ENCODE measurements at regions not wholly inside any gene's neighbourhood (a gene's known extent, or its start where the extent isn't known, plus 50 kb on each side); places are given as distances from the start of the nearest gene placed in this dataset.
"Not testable (repeated sequence)": the region's sequence is repeated elsewhere in the genome, so short reads cannot be mapped to it uniquely, and the experiment has no call there.

DNA sequence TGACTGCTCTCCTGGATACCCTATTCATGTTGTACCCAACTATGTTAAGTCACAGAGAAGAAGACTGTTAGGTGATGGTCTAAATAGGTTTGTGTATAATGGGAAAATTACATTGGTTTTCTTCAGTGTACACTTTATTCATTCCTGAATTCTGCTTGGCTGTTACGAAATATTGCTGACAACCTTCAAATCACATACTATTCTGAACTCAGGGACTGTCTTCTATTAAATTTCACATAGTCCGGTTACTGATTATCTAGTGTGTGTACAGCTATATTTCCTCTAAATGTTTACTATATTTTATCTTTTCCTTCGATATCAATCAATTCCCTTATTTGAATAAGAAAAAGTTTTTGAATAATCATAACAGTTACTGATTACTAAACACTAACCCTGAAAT is 1090.3 kb upstream of the CITED2 start:
- DNase-seq (ENCODE audit: low read depth in 2 of 2), result no peak

DNA sequence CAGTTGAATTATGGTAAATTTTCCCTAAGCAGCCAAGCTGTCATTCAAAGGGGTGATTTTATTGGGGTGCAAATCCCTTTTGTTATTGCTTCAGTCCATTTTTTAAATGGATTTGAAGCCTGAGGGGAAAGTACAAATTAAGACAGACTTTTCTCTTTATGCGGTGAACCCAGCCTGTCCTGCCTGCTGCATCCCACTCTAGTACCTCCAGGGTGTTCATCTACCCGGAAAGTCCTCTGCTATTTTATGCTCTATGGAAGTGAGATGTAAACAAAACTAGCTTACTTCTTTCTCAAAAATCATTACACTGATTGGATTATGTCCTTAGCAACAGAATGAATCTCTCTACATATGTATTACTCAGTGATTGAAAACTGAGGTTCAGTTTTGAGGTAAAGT is 1088.9 kb upstream of the CITED2 start:
- DNase-seq (ENCODE audit: low read depth in 2 of 2), result no peak

DNA sequence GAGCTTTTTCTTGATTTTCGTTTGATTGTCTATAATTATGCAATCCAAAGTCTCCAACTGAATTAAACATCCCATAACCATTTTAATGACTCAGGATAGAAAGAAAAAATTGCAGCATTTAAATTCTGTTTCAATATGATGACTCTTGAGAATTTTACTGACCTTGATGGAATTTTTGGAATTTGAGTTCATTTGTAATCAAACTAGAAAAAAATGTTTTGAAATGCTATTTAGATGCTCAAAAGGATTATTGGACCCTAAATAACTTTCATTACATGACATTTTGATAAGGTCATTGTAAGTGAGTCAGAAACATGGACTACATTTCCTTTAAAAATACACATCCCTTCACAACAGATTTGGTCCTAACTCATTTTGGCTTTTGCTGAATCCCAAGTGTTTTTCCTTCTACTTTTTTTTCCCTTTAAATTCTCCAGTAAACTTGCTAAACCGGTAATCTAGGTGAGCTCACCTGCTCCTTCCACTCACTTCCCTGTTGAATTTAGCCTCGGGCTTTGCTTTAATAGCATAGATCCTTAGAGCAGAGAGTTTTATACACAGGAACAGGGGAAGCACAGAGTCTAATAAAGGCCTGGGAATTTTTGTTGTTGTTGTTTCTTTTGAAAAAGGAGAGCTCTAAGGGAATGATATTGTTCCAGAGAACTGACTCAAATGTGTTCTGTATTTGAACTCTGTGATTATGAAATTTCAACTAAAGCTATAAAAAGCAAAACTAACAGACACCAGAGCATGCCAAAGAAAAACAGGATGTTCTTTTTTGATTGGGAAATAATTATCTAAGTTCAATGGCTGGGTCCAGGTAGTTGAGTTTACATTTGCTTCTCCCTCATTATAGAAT is 1088.2 kb upstream of the CITED2 start:
- no peak for DNase-seq (ENCODE audit: low read depth in 2 of 2)

DNA sequence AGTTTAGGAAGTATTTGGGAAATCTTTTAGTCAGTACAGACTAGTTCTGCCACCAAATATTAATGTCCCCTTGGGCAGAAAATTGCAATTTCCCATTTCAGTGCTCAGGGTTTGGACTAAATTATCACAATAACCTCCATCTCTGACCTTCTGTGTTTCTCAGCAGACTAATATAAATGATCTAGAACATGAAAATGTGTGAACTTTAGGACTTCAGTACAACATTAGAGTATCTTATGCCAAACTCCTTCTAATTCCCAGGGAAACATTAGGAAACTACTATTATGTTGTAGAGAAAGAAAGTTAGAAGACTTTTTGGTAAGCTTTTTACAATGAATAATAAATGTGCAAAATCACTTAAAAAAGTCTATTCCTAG is 1087.6 kb upstream of the CITED2 start:
- no peak for DNase-seq (ENCODE audit: low read depth in 2 of 2)

DNA sequence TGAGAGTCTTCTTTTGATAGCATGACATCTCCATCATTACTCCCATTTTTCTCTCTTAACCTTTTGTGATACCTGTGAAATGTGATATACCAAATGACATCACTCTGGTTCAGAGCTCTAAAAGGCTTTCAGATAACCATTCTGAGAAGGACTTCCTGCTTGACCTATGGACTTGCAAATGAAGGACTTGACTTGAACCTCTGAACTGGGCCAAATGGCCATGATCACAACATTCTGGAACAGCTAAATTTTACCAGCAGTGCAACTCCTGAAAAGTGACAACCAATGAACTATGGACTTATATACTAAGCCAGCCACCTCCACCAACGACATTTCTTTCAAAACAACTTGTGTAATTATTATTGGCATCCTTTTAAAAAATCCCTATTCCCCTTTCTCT is 1085.8 kb upstream of the CITED2 start:
- no peak for DNase-seq (ENCODE audit: low read depth in 2 of 2)

DNA sequence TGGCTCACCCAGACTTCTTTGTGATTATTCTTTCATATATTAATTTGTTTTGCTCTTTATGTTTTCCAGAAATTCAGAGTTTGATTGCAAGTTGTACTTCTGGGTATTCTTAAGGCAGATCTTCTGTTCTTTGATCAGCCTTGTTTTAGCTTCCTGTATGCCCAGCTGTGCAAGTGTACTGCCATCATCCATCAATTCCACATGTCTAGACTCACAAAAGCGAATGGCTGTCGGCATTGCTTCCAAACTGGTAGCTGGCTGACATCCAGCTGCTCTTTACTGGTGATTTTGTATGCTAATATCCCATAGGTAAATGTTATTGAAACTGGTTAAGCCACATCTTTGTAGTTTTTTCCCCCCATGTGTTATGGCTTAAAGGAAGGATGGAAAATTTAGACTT is 1084.8 kb upstream of the CITED2 start:
- DNase-seq (ENCODE audit: low read depth in 2 of 2), result no peak

DNA sequence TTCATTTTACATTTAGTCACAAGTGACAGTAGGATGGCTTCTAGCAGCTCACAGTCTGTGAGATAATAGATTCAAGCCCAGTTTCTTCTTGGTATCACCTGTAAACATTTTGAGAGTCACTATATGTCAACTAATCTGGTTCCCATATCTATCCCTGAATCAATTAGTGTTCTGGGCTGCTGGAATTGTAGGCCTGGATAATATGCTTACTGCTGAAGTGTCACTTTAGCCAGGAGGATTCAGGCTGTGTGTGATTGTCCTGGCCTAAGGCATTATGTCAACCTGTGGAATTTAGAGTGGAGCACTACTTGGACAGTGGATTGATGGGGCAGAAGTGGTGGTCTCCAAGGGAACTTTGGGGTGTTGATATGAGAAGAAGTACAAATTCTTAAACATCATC is 1071.8 kb upstream of the CITED2 start:
- no peak for DNase-seq (ENCODE audit: low read depth in 2 of 2)

DNA sequence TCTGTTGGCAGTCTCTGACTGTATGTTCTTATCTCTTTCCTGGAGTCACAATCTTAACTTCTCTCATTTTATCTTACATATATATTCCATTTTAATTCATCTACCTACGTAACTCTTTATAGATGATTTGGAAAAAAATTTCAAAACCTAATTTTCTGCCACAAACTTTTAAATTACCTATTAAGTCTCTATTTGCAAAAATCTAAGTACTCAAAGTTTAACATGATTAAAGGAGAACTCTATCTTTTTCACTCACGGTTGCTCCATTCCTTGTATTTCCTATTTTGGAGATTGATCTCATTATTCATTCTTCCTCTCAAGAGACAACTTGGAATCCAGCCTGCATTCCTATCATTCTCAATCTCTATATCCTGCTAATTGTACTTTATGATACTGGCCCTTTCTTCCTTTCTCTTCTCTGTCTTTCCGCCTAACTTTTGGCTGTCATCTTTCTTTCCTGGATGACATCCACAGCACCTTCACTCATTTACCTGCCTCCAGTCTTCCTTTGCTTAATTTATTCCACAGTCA is 1071.1 kb upstream of the CITED2 start:
- no peak for DNase-seq (ENCODE audit: low read depth in 2 of 2)

DNA sequence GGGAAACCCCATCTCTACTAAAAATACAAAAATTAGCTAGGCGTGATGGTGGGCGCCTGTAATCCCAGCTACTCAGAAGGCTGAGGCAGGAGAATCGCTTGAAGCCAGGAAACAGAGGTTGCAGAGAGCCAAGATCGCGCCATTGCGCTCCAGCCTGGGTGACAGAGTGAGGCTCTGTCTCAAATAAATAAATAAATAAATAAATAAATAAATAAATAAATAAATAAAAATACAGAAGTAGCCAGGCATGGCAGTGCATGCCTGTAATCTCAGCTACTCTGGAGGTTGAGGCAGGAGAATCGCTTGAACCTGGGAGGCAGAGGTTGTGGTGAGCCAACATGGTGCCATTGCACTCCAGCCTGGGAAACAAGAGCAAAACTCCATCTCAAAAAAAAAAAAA is 1068.7 kb upstream of the CITED2 start:
- not testable (repeated sequence) for DNase-seq (ENCODE audit: low read depth in 2 of 2)

DNA sequence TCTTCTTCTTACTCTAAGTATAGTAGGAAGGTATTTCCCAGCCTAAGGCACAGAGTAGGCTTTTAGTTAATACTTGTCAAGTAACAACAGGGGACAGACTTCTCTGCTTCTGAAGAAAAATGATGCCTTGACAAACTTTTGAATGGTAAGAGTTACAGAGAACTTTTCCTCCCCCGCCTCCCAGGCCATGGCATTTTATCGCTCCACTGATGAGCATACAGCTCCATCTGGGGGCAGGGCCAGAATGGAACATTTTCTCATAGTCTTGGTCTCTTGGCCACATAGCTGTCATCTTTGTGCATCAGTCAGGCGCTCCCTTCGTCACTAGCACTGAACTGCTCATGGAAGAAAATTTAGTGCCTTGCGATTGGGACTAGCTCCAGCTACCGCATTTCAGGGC is 1066.8 kb upstream of the CITED2 start:
- no peak for DNase-seq (ENCODE audit: low read depth in 2 of 2)

DNA sequence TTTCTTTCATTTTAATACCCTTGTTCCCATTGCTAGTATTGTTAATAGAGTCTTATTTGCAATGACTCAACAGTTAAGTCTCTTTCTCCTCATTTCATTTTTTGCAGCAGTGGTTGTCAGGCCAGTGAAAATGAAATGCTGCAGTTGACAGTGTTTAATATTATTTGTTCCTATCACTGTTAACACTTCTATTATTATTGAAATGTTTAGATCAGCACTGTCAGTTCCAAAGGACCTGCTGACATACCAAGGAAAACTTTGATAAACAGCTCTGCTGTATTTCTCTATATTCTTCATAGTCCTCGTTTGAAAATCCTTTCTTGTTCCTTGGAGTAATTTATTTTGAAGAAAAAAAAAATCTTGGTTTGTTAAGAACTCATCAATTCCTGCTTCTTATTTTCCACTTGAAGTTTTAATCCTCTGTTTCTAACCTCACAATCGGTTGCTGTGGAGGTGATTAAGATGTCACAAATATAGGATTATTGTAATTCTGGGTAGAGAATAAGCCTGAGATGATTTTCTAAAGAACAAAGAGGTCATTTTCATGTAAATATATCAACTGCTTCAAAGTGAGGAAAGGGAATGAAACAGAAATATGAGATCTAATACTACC is 1065.9 kb upstream of the CITED2 start:
- DNase-seq (ENCODE audit: low read depth in 2 of 2), result no peak

DNA sequence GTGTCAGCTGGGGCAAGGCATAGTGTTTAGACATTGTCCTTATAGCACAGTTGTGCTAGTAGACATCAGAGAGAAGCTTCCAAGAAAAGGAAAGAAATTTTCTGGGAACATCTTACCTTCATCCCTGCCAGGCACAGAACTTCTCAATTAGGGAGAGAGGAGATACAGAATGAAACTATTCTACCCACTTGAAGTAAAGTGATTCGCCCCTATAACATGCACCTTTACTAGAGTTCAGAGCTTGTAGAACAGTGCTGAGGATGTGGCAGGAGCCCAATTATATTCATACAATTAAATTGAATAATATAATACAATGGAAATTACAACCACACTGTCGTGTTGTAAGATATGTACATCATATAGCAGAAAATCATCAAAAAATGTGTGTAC is 1063.9 kb upstream of the CITED2 start:
- DNase-seq (ENCODE audit: low read depth in 2 of 2), result no peak

DNA sequence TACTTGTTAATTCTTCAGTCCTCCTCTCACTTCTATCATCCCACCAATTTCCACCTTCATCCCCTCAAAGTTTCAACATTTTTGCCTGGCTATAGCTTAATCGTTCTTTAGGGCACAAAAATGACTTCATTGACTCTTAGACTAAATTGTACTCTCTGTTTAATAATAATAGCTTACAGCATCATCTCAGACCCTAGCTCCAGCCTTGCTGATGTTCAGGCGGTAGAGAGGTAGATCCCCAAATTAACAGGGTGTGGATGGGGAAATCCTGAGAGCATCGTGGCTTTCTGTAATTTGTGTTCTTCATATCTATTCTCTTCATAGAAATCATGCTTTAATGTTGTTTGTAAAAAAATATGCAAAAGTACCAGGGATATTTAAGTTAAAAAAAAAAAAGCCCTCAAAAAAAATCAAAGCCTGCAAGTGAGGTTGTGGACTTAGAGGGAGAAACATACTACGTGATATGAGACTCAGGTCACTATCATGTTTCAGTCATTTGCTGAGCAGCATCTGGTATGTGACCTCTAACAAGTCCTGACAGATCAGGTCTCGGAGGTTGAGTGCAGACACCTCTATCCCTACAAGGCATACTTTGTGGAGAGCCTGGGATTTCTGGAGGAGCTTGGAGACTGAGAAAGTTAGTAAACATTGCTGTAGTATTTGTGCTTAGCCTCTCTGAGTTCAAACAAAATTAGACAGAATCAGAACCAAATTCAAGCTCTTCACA is 1063.3 kb upstream of the CITED2 start:
- no peak for DNase-seq (ENCODE audit: low read depth in 2 of 2)

DNA sequence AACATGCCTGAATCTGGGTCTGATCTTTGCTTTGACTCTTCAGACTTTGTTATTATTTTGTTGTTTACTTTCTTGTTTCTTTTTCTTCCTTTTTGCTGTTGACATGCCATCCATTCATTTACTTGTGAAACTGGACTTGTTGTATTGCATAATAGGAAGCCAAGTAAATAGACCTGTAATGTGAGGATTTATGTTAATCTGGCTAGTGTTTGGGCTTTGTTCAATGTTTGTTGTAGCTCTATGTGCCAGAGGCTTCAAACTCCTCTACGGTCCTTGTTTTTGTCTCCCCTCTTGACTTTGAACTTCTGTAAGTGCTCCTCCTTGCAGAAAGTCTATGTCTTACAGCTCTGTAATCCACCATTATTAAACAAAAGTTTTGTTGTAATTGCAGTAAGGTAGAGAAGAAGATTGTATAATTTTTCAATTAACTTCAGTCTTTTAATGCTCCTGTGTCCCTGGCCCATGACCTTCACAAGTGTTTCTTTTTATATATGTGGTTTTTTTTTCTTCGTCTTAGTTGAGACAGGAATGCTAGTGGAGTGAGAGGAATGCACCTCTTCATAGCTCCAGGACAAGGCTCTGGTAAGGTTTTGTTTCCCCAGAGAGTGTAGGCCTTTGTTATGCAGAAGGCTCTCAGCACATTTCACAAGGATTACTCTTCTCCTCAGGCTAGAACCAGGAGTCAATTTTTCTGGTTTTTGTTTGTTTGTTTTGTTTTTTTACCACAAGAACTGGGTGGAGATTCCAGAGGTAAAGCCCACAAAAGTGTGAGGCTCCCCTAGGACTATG is 1061.8 kb upstream of the CITED2 start:
- DNase-seq (ENCODE audit: low read depth in 2 of 2), result no peak

DNA sequence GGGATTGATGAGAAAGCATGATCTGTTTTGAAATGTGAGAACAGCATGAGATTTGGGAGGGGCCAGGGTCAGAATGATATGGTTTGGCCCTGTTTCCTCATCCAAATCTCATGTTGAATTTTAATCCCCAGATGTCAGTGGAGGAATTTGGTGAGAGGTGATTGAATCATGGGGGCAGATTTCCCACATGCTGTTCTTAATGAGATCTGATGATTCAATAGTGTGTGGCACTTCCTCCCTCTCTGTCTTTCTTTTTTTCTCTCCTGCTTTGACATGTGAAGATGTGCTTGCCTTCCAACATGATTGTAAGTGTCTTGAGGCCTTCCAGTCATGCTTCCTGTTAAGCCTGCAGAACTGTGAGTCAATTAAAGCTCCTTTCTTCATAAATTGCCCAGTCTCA is 1060.3 kb upstream of the CITED2 start:
- DNase-seq (ENCODE audit: low read depth in 2 of 2), result no peak

DNA sequence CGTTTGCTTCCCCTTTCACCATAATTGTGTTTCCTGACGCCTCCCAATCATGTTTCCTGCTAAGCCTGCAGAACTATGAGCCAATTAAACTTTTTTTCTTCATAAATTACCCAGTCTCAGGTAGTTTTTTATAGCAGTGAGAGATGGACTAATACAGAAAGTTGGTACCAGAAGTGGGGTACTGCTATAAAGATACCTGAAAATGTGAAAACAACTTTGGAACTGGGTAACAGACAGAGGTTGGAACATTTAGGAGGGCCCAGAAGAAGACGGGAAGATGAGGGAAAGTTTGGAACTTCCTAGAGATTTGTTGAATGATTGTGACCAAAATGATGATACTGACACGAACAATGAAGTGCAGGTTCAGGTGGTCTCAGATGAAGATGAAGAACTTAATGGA is 1058.6 kb upstream of the CITED2 start:
- DNase-seq (ENCODE audit: low read depth in 2 of 2), result no peak

DNA sequence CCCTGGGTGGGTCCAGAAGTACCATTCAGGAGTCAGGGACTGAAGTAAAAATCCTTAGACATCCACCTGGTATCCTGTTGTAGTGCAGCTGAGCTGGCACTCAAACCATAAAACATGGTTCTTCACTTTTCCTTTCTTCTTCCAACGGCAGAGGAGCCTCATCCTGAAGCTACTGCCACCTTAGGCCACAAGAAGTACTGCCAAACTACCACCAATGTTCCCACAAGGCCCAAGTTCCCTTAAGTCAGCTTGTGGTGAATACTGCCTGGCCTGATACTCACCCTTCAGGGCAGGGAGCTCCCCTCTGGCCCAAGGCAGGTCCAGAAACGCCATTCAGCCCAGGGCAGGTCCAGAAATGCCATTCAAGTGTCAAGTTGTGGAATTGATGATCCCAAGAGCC is 1053.4 kb upstream of the CITED2 start:
- no peak for DNase-seq (ENCODE audit: low read depth in 2 of 2)

DNA sequence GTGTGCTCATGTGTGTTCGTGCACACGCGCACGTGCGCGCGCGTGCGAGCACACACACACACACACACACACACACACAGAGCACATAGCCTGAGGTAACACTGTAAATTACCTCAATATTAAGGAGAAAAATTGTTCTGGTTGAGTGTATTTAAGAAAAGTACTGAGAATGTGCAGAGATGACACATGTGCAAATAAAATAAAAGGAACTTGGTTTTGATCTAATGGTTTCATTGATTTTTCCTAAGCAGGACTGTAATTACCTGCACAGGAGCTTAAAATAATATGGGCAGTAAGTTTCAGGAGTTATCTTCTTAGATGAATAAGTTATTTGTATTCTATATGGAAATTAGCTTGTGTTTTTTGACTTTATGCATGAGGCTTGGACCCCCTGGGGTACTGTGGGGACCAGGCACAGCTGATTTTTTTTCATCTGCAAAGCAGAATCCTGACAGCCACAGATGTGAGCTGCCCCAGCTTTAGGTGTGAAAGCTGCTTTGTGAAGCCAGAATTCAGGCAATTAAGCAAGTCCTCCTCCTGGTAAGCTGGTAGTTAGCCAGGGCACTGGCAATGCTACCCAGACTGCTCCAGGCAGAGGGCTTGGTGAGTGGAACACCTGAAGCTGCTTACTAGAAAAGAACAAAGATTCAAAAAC is 1040.6 kb upstream of the CITED2 start:
- no peak for DNase-seq (ENCODE audit: low read depth in 2 of 2)

DNA sequence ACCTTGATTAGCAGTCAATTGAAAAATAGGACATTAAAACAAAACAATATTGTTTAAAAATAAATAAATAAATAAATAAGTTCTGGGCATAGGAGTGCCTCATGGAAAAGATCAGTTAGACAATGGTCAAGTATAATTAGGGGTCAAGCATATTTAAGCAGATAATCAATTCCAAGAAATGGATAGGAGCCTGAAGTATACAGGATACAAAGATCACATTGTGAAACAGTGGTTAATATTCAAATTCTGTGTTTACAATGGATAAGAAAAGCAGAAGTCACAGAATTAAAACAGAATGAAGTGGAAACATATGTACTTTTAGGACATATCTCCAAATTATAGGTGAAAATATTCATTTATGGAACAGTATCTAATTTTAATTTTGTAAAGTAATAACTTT is 1028.6 kb upstream of the CITED2 start:
- no peak for DNase-seq (ENCODE audit: low read depth in 2 of 2)

DNA sequence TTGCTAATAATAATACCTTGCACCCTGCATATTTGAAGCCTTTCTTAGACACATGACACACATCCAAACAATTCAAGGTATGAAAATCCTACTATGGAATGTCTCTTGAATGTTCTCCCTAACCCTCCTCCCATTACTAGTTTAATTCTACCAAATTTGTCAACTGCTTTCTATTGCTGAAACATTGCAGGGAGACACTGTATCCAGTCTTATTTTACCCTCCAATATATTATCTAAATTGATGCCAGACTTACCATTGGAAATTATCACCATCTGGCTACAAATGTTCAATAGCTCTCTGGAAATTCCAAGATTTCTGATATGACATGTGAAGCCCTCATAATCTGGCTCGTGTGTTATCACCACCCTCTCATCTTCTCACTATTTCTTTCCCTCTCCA is 1027.3 kb upstream of the CITED2 start:
- no peak for DNase-seq (ENCODE audit: low read depth in 2 of 2)

DNA sequence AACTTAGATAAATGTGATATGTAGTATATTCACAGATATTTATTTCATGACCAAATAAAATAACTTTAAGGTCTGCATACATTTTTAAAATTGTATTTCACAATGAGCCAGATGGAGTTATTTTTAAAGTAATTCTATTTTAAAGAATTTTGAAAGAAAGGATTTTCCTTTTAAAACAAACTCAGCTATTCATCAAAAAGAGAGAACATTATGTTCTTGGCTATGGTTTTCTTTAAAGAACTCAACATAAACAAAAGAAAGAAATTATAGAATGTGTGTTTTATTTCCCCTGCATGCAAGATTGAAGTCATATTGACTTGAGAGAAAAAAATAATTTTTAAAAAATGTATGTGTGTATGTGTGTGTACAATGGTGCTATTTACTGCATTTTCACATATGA is 1023.6 kb upstream of the CITED2 start:
- DNase-seq (ENCODE audit: low read depth in 2 of 2), result no peak
